ENCODE measurements at regions not wholly inside any gene's neighbourhood (a gene's known extent, or its start where the extent isn't known, plus 50 kb on each side); places are given as distances from the start of the nearest gene placed in this dataset.
A peak's percentile ranks its signal among the peaks of the same experiment; 100 is the strongest.
"Not testable (repeated sequence)": the region's sequence is repeated elsewhere in the genome, so short reads cannot be mapped to it uniquely, and the experiment has no call there.

DNA sequence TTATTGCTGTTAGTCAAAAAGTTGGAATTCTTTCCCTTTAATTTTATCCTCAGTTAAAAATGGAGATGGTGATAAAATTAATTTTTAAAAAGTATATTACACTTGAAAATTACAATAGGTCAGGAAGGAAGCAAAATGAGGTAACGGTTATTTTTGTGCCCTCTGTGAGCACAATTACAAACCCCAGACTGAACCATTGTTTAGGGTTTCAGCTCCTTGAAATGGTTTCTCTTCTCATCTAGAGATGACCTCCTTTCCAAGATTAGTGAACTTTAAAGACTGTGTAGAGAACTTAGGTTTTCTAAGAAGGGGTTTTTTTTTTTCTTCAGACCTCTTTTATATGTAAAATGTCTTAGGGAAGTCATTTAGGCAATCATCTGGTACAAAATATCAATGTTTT is 126.2 kb upstream of the CHD1 start:
- Mint-ChIP-seq H3K9me3 (no peaks in the 10 kb centered on the region), H3K36me3 (no peaks in the 10 kb centered on the region), H3K4me1 (peaks cover 0 to 12% of the 10 kb centered on the region in 2 donors), H3K4me3 (no peak overlapping the region), H3K27me3 (ENCODE audit: low read depth in 2 of 2) (no peaks in the 10 kb centered on the region), H3K27ac (no peak overlapping the region)
- WGBS (ENCODE audit: insufficient coverage): 43% methylated on average over 1 of the region's 1 CpG
- Histone ChIP-seq H3K27ac (ENCODE audit: low read length) (peak overlapping the region; percentile 35), H3K27me3 (ENCODE audit: control insufficient read depth, insufficient read depth, low read length) (no peaks in the 10 kb centered on the region), H3K4me3 (ENCODE audit: low read length) (no peak overlapping the region), H3K4me1 (ENCODE audit: control insufficient read depth, insufficient read depth, low read length) (no peaks in the 10 kb centered on the region), H3K9me3 (ENCODE audit: control insufficient read depth, insufficient read depth, low read length) (no peaks in the 10 kb centered on the region), H3K36me3 (ENCODE audit: control insufficient read depth, insufficient read depth, low read length) (no peaks in the 10 kb centered on the region)
- intact Hi-C loops (cut with micrococcal nuclease): no loop called here
- ATAC-seq: no peak
- TF ChIP-seq, protein P1, sequence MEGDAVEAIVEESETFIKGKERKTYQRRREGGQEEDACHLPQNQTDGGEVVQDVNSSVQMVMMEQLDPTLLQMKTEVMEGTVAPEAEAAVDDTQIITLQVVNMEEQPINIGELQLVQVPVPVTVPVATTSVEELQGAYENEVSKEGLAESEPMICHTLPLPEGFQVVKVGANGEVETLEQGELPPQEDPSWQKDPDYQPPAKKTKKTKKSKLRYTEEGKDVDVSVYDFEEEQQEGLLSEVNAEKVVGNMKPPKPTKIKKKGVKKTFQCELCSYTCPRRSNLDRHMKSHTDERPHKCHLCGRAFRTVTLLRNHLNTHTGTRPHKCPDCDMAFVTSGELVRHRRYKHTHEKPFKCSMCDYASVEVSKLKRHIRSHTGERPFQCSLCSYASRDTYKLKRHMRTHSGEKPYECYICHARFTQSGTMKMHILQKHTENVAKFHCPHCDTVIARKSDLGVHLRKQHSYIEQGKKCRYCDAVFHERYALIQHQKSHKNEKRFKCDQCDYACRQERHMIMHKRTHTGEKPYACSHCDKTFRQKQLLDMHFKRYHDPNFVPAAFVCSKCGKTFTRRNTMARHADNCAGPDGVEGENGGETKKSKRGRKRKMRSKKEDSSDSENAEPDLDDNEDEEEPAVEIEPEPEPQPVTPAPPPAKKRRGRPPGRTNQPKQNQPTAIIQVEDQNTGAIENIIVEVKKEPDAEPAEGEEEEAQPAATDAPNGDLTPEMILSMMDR (IDR thresholded peaks at IDR 0.05): no peak
- no peak for DNase-seq

DNA sequence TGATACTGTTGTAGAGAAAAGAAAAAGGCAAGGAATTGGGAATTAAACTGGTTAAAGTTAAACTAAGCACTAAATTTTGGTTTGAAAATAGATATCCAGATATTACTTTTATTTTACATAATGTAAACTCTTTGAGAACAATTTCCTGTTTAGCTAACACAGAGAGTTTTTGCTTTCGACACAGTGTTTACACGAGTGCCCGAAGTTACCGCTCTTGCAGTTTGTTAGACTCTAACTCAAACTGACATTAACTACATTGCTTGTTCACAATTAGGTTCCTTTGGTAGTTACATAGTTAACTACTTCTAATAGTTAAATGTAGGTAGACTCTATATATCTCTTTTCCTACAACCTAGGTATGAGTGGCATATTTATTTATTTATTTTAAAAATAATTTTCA is 117.1 kb upstream of the CHD1 start:
- Mint-ChIP-seq H3K27me3 (ENCODE audit: low read depth in 2 of 2) (no peaks in the 10 kb centered on the region), H3K4me1 (no peaks in the 10 kb centered on the region), H3K4me3 (peak overlapping the region; percentile 50), H3K36me3 (peaks cover 18% of the 10 kb centered on the region), H3K9me3 (peaks cover 6 to 8% of the 10 kb centered on the region in 2 donors), H3K27ac (peak overlapping the region in 1 of 2 donors; percentile 45)
- no peaks in the 10 kb centered on the region for H3K36me3 ChIP-seq (ENCODE audit: control insufficient read depth, insufficient read depth, low read length)
- TF ChIP-seq, protein P1 (IDR thresholded peaks at IDR 0.05): no peak
- no peak for DNase-seq
- intact Hi-C loops (cut with micrococcal nuclease): no loop called here
- ATAC-seq: peak in 2 of 3 donors; percentile 36 to 42
- H3K27ac ChIP-seq (ENCODE audit: low read length): no peak overlapping the region
- no peaks in the 10 kb centered on the region for H3K4me1 ChIP-seq (ENCODE audit: control insufficient read depth, insufficient read depth, low read length)
- no peaks in the 10 kb centered on the region for H3K9me3 ChIP-seq (ENCODE audit: control insufficient read depth, insufficient read depth, low read length)
- 89% methylated on average over 4 of the region's 4 CpGs for WGBS (ENCODE audit: insufficient coverage)
- no peaks in the 10 kb centered on the region for H3K27me3 ChIP-seq (ENCODE audit: control insufficient read depth, insufficient read depth, low read length)
- H3K4me3 ChIP-seq (ENCODE audit: low read length): no peak overlapping the region

DNA sequence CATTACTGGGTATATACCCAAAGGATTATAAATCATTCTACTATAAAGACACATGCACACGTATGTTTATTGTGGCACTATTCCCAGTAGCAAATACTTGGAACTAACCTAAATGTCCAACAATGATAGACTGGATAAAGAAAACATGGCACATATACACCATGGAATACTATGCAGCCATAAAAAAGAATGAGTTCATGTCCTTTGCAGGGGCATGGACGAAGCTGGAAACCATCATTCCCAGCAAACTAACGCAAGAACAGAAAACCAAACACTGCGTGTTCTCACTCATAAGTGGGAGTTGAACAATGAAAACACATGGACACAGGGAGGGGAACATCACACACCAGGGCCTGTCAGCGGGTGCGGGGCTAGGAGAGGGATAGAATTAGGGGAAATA is 114.5 kb upstream of the CHD1 start:
- intact Hi-C loops (cut with micrococcal nuclease); H3K27ac Mint-ChIP-seq; H3K4me1 ChIP-seq (ENCODE audit: control insufficient read depth, insufficient read depth, low read length); H3K27ac ChIP-seq (ENCODE audit: low read length); ATAC-seq; H3K27me3 Mint-ChIP-seq (ENCODE audit: low read depth in 2 of 2); H3K4me3 ChIP-seq (ENCODE audit: low read length); H3K9me3 ChIP-seq (ENCODE audit: control insufficient read depth, insufficient read depth, low read length); DNase-seq; H3K4me3 Mint-ChIP-seq; H3K27me3 ChIP-seq (ENCODE audit: control insufficient read depth, insufficient read depth, low read length); H3K36me3 ChIP-seq (ENCODE audit: control insufficient read depth, insufficient read depth, low read length): not testable (repeated sequence)
- WGBS (ENCODE audit: insufficient coverage): 97% methylated on average over 6 of the region's 6 CpGs
- Mint-ChIP-seq H3K36me3 (peaks cover 44% of the 10 kb centered on the region), H3K4me1 (peaks cover 8 to 17% of the 10 kb centered on the region in 2 donors), H3K9me3 (peaks cover 18 to 27% of the 10 kb centered on the region in 2 donors)

DNA sequence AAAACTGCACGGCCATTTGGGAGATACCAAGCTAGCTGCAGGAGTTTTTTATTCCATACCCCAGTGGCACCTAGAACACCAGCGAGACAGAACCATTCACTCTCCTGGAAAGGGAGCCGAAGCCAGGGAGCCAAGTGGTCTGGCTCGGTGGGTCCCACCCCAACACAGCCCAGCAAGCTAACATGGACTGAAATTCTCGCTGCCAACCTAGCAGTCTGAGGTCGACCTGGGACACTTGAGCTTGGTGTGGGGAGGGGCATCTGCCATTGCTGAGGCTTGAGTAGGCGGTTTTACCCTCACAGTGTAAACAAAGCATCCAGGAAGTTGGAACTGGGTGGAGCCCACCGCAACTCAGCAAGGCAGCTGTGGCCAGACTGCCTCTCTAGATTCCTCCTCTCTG is 108.9 kb upstream of the CHD1 start:
- peaks cover 45% of the 10 kb centered on the region for H3K36me3 Mint-ChIP-seq
- H3K27ac ChIP-seq (ENCODE audit: low read length): peak overlapping the region; percentile 59
- H3K4me1 ChIP-seq (ENCODE audit: control insufficient read depth, insufficient read depth, low read length): peaks cover 19% of the 10 kb centered on the region
- H3K27me3 ChIP-seq (ENCODE audit: control insufficient read depth, insufficient read depth, low read length): no peaks in the 10 kb centered on the region
- no peaks in the 10 kb centered on the region for H3K27me3 Mint-ChIP-seq (ENCODE audit: low read depth in 2 of 2)
- WGBS (ENCODE audit: insufficient coverage): 42% methylated on average over 8 of the region's 8 CpGs
- no peak overlapping the region for H3K4me3 ChIP-seq (ENCODE audit: low read length)
- TF ChIP-seq, protein P1 (IDR thresholded peaks at IDR 0.05): no peak
- no peaks in the 10 kb centered on the region for H3K36me3 ChIP-seq (ENCODE audit: control insufficient read depth, insufficient read depth, low read length)
- peaks cover 17% of the 10 kb centered on the region for H3K9me3 ChIP-seq (ENCODE audit: control insufficient read depth, insufficient read depth, low read length)
- H3K27ac Mint-ChIP-seq: peak overlapping the region; percentile 33 to 72
- peak; percentile 33 to 72 (median 70) for ATAC-seq
- peaks cover 18 to 28% of the 10 kb centered on the region in 2 donors for H3K9me3 Mint-ChIP-seq
- peaks cover 28 to 50% of the 10 kb centered on the region in 2 donors for H3K4me1 Mint-ChIP-seq
- peak; percentile 45 to 80 for DNase-seq
- intact Hi-C loops (cut with micrococcal nuclease): loop anchor here (10.0 kb wide), 1 partner anchor 1867 kb away; the partner anchor contains the start of gene ST8SIA4
- H3K4me3 Mint-ChIP-seq: peak overlapping the region; percentile 41
